Loucy (cell line): ENCODE measurements at regions not wholly inside any gene's neighbourhood (a gene's known extent, or its start where the extent isn't known, plus 50 kb on each side); places are given as distances from the start of the nearest gene placed in this dataset.

ENCODE experiments used
- H2AFZ ChIP-seq: fragments of 200-600 bp; sonication (generic); 2 replicates; pipeline ENCODE4 v1.6.0; 2016; ENCODE audit warnings: antibody characterized with exemption, mild to moderate bottlenecking, low read length, moderate library complexity
- H3F3A ChIP-seq: fragments of 200-600 bp; 2 replicates; pipeline ENCODE4 v1.6.0; 2016; ENCODE audit warnings: antibody characterized with exemption, low read depth, mild to moderate bottlenecking
- H3K27me3 ChIP-seq: fragments of 200-600 bp; sonication (generic); 2 replicates; pipeline ENCODE4 v1.6.1; 2014; ENCODE audit warnings: low read length, mild to moderate bottlenecking; ENCODE audit not compliant: insufficient read depth, poor library complexity, severe bottlenecking
- H3K36me3 ChIP-seq: fragments of 200-600 bp; sonication (generic); 2 replicates; pipeline ENCODE4 v1.6.1; 2016; ENCODE audit warnings: low read length; ENCODE audit not compliant: insufficient read depth
- H3K4me1 ChIP-seq: fragments of 200-600 bp; sonication (generic); 2 replicates; pipeline ENCODE4 v1.5.1; 2014; ENCODE audit warnings: low read length, mild to moderate bottlenecking; ENCODE audit not compliant: insufficient read depth, poor library complexity, severe bottlenecking
- H3K4me2 ChIP-seq: fragments of 200-600 bp; sonication (generic); 2 replicates; pipeline ENCODE4 v1.6.0; 2014; ENCODE audit warnings: antibody characterized with exemption, low read length, low read depth, mild to moderate bottlenecking; ENCODE audit not compliant: poor library complexity, severe bottlenecking
- H3K4me3 ChIP-seq: fragments of 200-600 bp; sonication (generic); 2 replicates; pipeline ENCODE4 v1.5.1; 2014; ENCODE audit warnings: low read length, mild to moderate bottlenecking, mixed read lengths; ENCODE audit not compliant: poor library complexity, severe bottlenecking
- H3K79me2 ChIP-seq: fragments of 200-600 bp; sonication (generic); 2 replicates; pipeline ENCODE4 v1.6.1; 2014; ENCODE audit warnings: low read length; ENCODE audit not compliant: insufficient read depth
- H3K9ac ChIP-seq: fragments of 200-600 bp; sonication (generic); 2 replicates; pipeline ENCODE4 v1.6.0; 2014; ENCODE audit warnings: mild to moderate bottlenecking, low read depth, low read length, moderate library complexity; ENCODE audit not compliant: poor library complexity, severe bottlenecking
- H3K9me2 ChIP-seq: fragments of 200-600 bp; sonication (generic); replicated peaks from 2 replicates; pipeline ENCODE4 v1.6.1; 2016; ENCODE audit warnings: low read depth, low read length, mixed read lengths
- H3K9me3 ChIP-seq: fragments of 200-600 bp; sonication (generic); 2 replicates; pipeline ENCODE4 v1.6.1; 2014; ENCODE audit warnings: mild to moderate bottlenecking, antibody characterized with exemption, low read length, low read depth; ENCODE audit not compliant: insufficient read depth
- H4K20me1 ChIP-seq: fragments of 200-600 bp; sonication (generic); 2 replicates; pipeline ENCODE4 v1.6.0; 2014; ENCODE audit warnings: antibody characterized with exemption, low read length, mild to moderate bottlenecking; ENCODE audit not compliant: insufficient read depth, poor library complexity, severe bottlenecking
- CTCF ChIP-seq: fragments of 200-600 bp; sonication (generic); conservative IDR thresholded peaks from 2 replicates; pipeline ENCODE4 v1.5.1; 2014; ENCODE audit warnings: mild to moderate bottlenecking, antibody characterized with exemption, low read length
- EZH2phosphoT487 ChIP-seq: fragments of 200-600 bp; IDR thresholded peaks from 2 replicates; pipeline ENCODE4 v1.6.1; 2018; ENCODE audit warnings: antibody characterized with exemption, mild to moderate bottlenecking, moderate library complexity, borderline replicate concordance

- Histone ChIP-seq H3K27me3 (no peaks in the 10 kb centered on the region), H3K4me2 (no peak overlapping the region)
Measured at GRCh38 chr5:25964009-25964372, 1074.4 kb downstream of the CDH9 start.

GRCh38 chr5:25963251-25964008 is 1075.0 kb downstream of the CDH9 start:
- Histone ChIP-seq H3K9me3 (no peaks in the 10 kb centered on the region), H3K79me2 (no peaks in the 10 kb centered on the region), H3K9ac (no peak overlapping the region), H2AFZ (no peak overlapping the region), H3K27me3 (no peaks in the 10 kb centered on the region), H3K9me2 (no peaks in the 10 kb centered on the region), H3K4me1 (no peaks in the 10 kb centered on the region), H3K4me2 (no peak overlapping the region), H3F3A (no peaks in the 10 kb centered on the region), H4K20me1 (no peaks in the 10 kb centered on the region), H3K4me3 (no peak overlapping the region), H3K36me3 (no peaks in the 10 kb centered on the region)
- no peak for TF ChIP-seq EZH2phosphoT487
- no peak for TF ChIP-seq CTCF

More at GRCh38 chr5:25964009-25964372, 1074.4 kb downstream of the CDH9 start:
- no peaks in the 10 kb centered on the region for H3K4me1 ChIP-seq
- H3K9me3 ChIP-seq, result no peaks in the 10 kb centered on the region
- no peaks in the 10 kb centered on the region for H3K79me2 ChIP-seq
- H3K36me3 ChIP-seq, result no peaks in the 10 kb centered on the region
- no peaks in the 10 kb centered on the region for H3F3A ChIP-seq
- no peaks in the 10 kb centered on the region for H4K20me1 ChIP-seq
- TF ChIP-seq CTCF (no peak), EZH2phosphoT487 (no peak)
- no peaks in the 10 kb centered on the region for H3K9me2 ChIP-seq
- no peak overlapping the region for H3K4me3 ChIP-seq
- no peak overlapping the region for H2AFZ ChIP-seq
- no peak overlapping the region for H3K9ac ChIP-seq

- Histone ChIP-seq H3K4me1 (no peaks in the 10 kb centered on the region), H3K27me3 (no peaks in the 10 kb centered on the region), H3K9ac (no peak overlapping the region), H3K4me2 (no peak overlapping the region), H2AFZ (no peak overlapping the region), H3K4me3 (no peak overlapping the region), H3K36me3 (no peaks in the 10 kb centered on the region), H3K79me2 (no peaks in the 10 kb centered on the region), H3K9me2 (no peaks in the 10 kb centered on the region), H3K9me3 (no peaks in the 10 kb centered on the region), H4K20me1 (no peaks in the 10 kb centered on the region), H3F3A (no peaks in the 10 kb centered on the region)
- no peak for TF ChIP-seq CTCF
- TF ChIP-seq EZH2phosphoT487, result no peak
Measured at GRCh38 chr5:25955337-25955736, 1083.0 kb downstream of the CDH9 start.
